GM23338 (cell line): ENCODE measurements at regions not wholly inside any gene's neighbourhood (a gene's known extent, or its start where the extent isn't known, plus 50 kb on each side); places are given as distances from the start of the nearest gene placed in this dataset.

Source experiments
- ATAC-seq: fragments of 200-7000 bp; cut with Tn5 transposase; 3 replicates; pipeline ENCODE4 v1.9.1; 2020
- DNase-seq: peaks from one replicate; pipeline ENCODE4 v3.0.0-alpha.2; 2015; ENCODE audit warnings: low spot score
- H2AFZ ChIP-seq: fragments of 200-600 bp; sonication (generic); 2 replicates; pipeline ENCODE4 v1.8.0; 2016; ENCODE audit warnings: antibody characterized with exemption, mild to moderate bottlenecking, moderate library complexity
- H3F3A ChIP-seq: fragments of 200-600 bp; sonication (generic); replicated peaks from 2 replicates; pipeline ENCODE4 v1.8.0; 2017; ENCODE audit warnings: antibody characterized with exemption, mixed run types, low read depth
- H3K27ac ChIP-seq: fragments of 200-600 bp; sonication (generic); 2 replicates; pipeline ENCODE4 v1.6.1; 2016; ENCODE audit warnings: low read depth
- H3K27me3 ChIP-seq: fragments of 200-600 bp; sonication (generic); 2 replicates; pipeline ENCODE4 v1.8.0; 2016; ENCODE audit warnings: mild to moderate bottlenecking, mixed run types, moderate library complexity; ENCODE audit not compliant: insufficient read depth
- H3K36me3 ChIP-seq: fragments of 200-600 bp; sonication (generic); 2 replicates; pipeline ENCODE4 v1.8.0; 2016; ENCODE audit warnings: mild to moderate bottlenecking; ENCODE audit not compliant: insufficient read depth
- H3K4me1 ChIP-seq: fragments of 200-600 bp; sonication (generic); 2 replicates; pipeline ENCODE4 v1.8.0; 2016; ENCODE audit warnings: mild to moderate bottlenecking, moderate library complexity; ENCODE audit not compliant: insufficient read depth
- H3K4me2 ChIP-seq: fragments of 200-600 bp; sonication (generic); 2 replicates; pipeline ENCODE4 v1.7.1; 2017; ENCODE audit warnings: mixed run types
- H3K4me3 ChIP-seq: fragments of 200-600 bp; sonication (generic); 2 replicates; pipeline ENCODE4 v1.6.1; 2016; ENCODE audit warnings: mixed run types
- H3K79me2 ChIP-seq: fragments of 200-600 bp; sonication (generic); replicated peaks from 2 replicates; pipeline ENCODE4 v1.8.0; 2017; ENCODE audit warnings: mild to moderate bottlenecking; ENCODE audit not compliant: insufficient read depth
- H3K9me2 ChIP-seq: fragments of 200-600 bp; sonication (generic); 2 replicates; pipeline ENCODE4 v1.8.0; 2017; ENCODE audit not compliant: insufficient read depth
- H4K20me1 ChIP-seq: fragments of 200-600 bp; sonication (generic); replicated peaks from 2 replicates; pipeline ENCODE4 v1.8.0; 2017; ENCODE audit warnings: mild to moderate bottlenecking; ENCODE audit not compliant: insufficient read depth
- H3K27ac Mint-ChIP-seq: 2 replicates; pipeline ENCODE4 v1.8.0; 2020; ENCODE audit warnings: inconsistent platforms, mild to moderate bottlenecking, moderate library complexity, mixed read lengths
- H3K27me3 Mint-ChIP-seq: 3 replicates; pipeline ENCODE4 v1.8.0; 2022; ENCODE audit warnings: low read depth, mild to moderate bottlenecking, moderate library complexity, mixed read lengths, inconsistent platforms; ENCODE audit not compliant: insufficient read depth, poor library complexity
- H3K36me3 Mint-ChIP-seq: 3 replicates; pipeline ENCODE4 v1.8.0; 2021; ENCODE audit warnings: low read depth, mild to moderate bottlenecking, inconsistent platforms, moderate library complexity, mixed read lengths
- H3K4me1 Mint-ChIP-seq: 3 replicates; pipeline ENCODE4 v1.8.0; 2020; ENCODE audit warnings: mild to moderate bottlenecking, inconsistent platforms, mixed read lengths
- H3K4me3 Mint-ChIP-seq: 3 replicates; pipeline ENCODE4 v1.8.0; 2021; ENCODE audit warnings: moderate library complexity, mild to moderate bottlenecking, inconsistent platforms, mixed read lengths
- H3K9me3 Mint-ChIP-seq: 3 replicates; pipeline ENCODE4 v1.8.0; 2020; ENCODE audit warnings: moderate library complexity, mild to moderate bottlenecking, inconsistent platforms, mixed read lengths
- CREB1 ChIP-seq: fragments of 250-450 bp; sonication (Bioruptor Pico); IDR thresholded peaks from 2 replicates; pipeline ENCODE4 v1.5.0; 2020; ENCODE audit warnings: low read depth, mild to moderate bottlenecking, moderate library complexity
- ETS1 ChIP-seq: IDR thresholded peaks from 2 replicates; pipeline ENCODE4 v1.6.1; 2016; ENCODE audit warnings: antibody characterized with exemption
- EZH2 ChIP-seq: fragments of 200-600 bp; sonication (generic); IDR thresholded peaks from one replicate; pipeline ENCODE4 v1.8.0; 2017; ENCODE audit warnings: antibody characterized with exemption, mild to moderate bottlenecking, low read depth; ENCODE audit not compliant: unreplicated experiment
- EZH2phosphoT487 ChIP-seq: fragments of 200-600 bp; sonication (generic); IDR thresholded peaks from one replicate; pipeline ENCODE4 v1.8.1; 2018; ENCODE audit warnings: antibody characterized with exemption; ENCODE audit not compliant: unreplicated experiment
- JUNB ChIP-seq: IDR thresholded peaks from one replicate; pipeline ENCODE4 v1.6.1; 2016; ENCODE audit warnings: antibody characterized with exemption; ENCODE audit not compliant: unreplicated experiment
- NANOG ChIP-seq: IDR thresholded peaks from 2 replicates; pipeline ENCODE4 v1.6.1; 2016; ENCODE audit warnings: antibody characterized with exemption, borderline replicate concordance
- POLR2AphosphoS5 ChIP-seq: IDR thresholded peaks from 2 replicates; pipeline ENCODE4 v1.6.1; 2016; ENCODE audit warnings: antibody characterized with exemption, low read depth
- ZNF114 ChIP-seq: fragments of 250-450 bp; sonication (Bioruptor Pico); IDR thresholded peaks from 2 replicates; pipeline ENCODE4 v1.5.0; 2020; ENCODE audit warnings: mild to moderate bottlenecking, moderate library complexity
- ZNF331 ChIP-seq: fragments of 250-450 bp; sonication (Bioruptor Pico); IDR thresholded peaks from 2 replicates; pipeline ENCODE4 v1.5.0; 2020; ENCODE audit warnings: low read depth, mild to moderate bottlenecking, moderate library complexity
- TF ChIP-seq, protein P1 (sequence below), 2 experiments: fragments of 200-600 bp in 1 of 2; sonication (generic) in 1 of 2; conservative IDR thresholded peaks; 2 replicates each; pipeline versions ENCODE4 v1.5.1 to v1.6.1; 2016 to 2017; ENCODE audit warnings: antibody characterized with exemption in 2 of 2, low read depth in 2 of 2, mild to moderate bottlenecking in 2 of 2, moderate library complexity in 1 of 2
- TF ChIP-seq, protein P2 (sequence below): IDR thresholded peaks from one replicate; pipeline ENCODE4 v1.6.1; 2018; ENCODE audit warnings: antibody characterized with exemption; ENCODE audit not compliant: unreplicated experiment

DNA sequence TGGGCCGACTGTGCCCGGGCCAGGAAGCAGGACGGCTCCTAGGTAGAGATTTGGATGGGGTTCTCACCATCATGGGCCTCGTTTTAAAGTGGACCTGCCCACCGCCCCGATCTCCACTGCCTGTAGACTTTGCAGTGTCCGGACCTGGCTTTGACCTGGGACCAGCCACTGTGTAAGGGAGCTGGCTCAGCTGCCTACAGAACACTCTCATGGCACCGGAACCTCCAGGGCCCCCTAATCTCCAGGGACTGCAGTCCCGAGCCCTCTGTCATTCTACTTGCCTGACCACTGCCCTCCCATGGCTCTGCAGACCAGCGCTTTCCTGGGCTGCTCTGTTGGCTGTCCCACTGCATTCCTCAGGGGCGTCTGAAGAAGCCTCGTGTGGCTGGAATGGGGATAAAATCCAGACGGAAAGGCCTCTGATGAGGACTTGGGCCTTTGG is 120.8 kb downstream of the GLI2 start:
- H3K27me3 ChIP-seq: no peaks in the 10 kb centered on the region
- H4K20me1 ChIP-seq: peaks cover 13% of the 10 kb centered on the region
- H3K27ac Mint-ChIP-seq: peak overlapping the region; percentile 43; the same call in 1 of the 2 replicates
- peaks cover 22% of the 10 kb centered on the region for H3K27me3 Mint-ChIP-seq
- DNase-seq (peak; percentile 84), ATAC-seq (peak; percentile 77)
- no peaks in the 10 kb centered on the region; the same call in 2 of the 3 replicates for H3K36me3 Mint-ChIP-seq
- no peak overlapping the region for H2AFZ ChIP-seq
- TF ChIP-seq JUNB (no peak), POLR2AphosphoS5 (no peak), ETS1 (no peak)
- TF ChIP-seq, protein P1, sequence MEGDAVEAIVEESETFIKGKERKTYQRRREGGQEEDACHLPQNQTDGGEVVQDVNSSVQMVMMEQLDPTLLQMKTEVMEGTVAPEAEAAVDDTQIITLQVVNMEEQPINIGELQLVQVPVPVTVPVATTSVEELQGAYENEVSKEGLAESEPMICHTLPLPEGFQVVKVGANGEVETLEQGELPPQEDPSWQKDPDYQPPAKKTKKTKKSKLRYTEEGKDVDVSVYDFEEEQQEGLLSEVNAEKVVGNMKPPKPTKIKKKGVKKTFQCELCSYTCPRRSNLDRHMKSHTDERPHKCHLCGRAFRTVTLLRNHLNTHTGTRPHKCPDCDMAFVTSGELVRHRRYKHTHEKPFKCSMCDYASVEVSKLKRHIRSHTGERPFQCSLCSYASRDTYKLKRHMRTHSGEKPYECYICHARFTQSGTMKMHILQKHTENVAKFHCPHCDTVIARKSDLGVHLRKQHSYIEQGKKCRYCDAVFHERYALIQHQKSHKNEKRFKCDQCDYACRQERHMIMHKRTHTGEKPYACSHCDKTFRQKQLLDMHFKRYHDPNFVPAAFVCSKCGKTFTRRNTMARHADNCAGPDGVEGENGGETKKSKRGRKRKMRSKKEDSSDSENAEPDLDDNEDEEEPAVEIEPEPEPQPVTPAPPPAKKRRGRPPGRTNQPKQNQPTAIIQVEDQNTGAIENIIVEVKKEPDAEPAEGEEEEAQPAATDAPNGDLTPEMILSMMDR (conservative IDR thresholded peaks at IDR 0.05; ENCODE audit: low read depth in 2 of 2): peak; percentile 32 to 34; a peak in 3 of 4 replicates
- no peak overlapping the region for H3K4me2 ChIP-seq
- H3F3A ChIP-seq: peaks cover 11% of the 10 kb centered on the region; the same call in 1 of the 2 replicates
- peaks cover 44% of the 10 kb centered on the region for H3K79me2 ChIP-seq
- H3K4me3 Mint-ChIP-seq: no peak overlapping the region
- H3K4me1 Mint-ChIP-seq: peaks cover 58% of the 10 kb centered on the region
- H3K4me3 ChIP-seq: no peak overlapping the region
- no peaks in the 10 kb centered on the region for H3K9me3 Mint-ChIP-seq
- H3K9me2 ChIP-seq: no peaks in the 10 kb centered on the region
- no peaks in the 10 kb centered on the region for H3K36me3 ChIP-seq
- H3K4me1 ChIP-seq: peaks cover 34% of the 10 kb centered on the region
- H3K27ac ChIP-seq: no peak overlapping the region

DNA sequence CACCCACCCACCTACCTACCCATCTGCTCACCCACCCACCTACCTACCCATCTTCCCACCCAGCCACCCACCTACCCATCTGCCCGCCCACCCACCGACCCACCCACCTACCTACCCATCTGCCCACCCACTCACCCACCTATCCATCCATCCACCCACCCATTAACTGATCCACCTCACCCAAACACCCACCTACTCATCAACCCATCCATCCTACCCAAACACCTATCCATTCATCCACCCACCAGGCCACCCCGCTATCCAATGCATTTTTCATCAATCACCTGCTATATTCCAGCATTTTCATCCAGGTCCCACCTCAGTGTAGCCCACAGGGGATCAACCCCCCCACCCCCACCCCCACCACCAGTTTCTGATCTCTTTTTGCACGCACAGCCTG is 121.8 kb downstream of the GLI2 start:
- DNase-seq (no peak), ATAC-seq (no peak)
- Histone ChIP-seq H3K4me1 (peaks cover 43% of the 10 kb centered on the region), H3K4me2 (no peak overlapping the region), H2AFZ (no peak overlapping the region), H3K4me3 (no peak overlapping the region), H3K9me2 (no peaks in the 10 kb centered on the region), H3F3A (peaks cover 11% of the 10 kb centered on the region; the same call in 1 of the 2 replicates), H4K20me1 (peaks cover 23% of the 10 kb centered on the region), H3K36me3 (no peaks in the 10 kb centered on the region), H3K27ac (no peak overlapping the region), H3K79me2 (peaks cover 49% of the 10 kb centered on the region), H3K27me3 (no peaks in the 10 kb centered on the region)
- no peaks in the 10 kb centered on the region; the same call in 2 of the 3 replicates for H3K36me3 Mint-ChIP-seq
- peaks cover 27% of the 10 kb centered on the region for H3K27me3 Mint-ChIP-seq
- no peak overlapping the region for H3K4me3 Mint-ChIP-seq
- no peak overlapping the region for H3K27ac Mint-ChIP-seq
- H3K9me3 Mint-ChIP-seq: no peaks in the 10 kb centered on the region
- peaks cover 64% of the 10 kb centered on the region for H3K4me1 Mint-ChIP-seq
- TF ChIP-seq ZNF331 (CRISPR knock-in tag): no peak
- TF ChIP-seq NANOG: no peak
- TF ChIP-seq, protein P1 (conservative IDR thresholded peaks at IDR 0.05; ENCODE audit: low read depth in 2 of 2): no peak
- TF ChIP-seq, protein P2, sequence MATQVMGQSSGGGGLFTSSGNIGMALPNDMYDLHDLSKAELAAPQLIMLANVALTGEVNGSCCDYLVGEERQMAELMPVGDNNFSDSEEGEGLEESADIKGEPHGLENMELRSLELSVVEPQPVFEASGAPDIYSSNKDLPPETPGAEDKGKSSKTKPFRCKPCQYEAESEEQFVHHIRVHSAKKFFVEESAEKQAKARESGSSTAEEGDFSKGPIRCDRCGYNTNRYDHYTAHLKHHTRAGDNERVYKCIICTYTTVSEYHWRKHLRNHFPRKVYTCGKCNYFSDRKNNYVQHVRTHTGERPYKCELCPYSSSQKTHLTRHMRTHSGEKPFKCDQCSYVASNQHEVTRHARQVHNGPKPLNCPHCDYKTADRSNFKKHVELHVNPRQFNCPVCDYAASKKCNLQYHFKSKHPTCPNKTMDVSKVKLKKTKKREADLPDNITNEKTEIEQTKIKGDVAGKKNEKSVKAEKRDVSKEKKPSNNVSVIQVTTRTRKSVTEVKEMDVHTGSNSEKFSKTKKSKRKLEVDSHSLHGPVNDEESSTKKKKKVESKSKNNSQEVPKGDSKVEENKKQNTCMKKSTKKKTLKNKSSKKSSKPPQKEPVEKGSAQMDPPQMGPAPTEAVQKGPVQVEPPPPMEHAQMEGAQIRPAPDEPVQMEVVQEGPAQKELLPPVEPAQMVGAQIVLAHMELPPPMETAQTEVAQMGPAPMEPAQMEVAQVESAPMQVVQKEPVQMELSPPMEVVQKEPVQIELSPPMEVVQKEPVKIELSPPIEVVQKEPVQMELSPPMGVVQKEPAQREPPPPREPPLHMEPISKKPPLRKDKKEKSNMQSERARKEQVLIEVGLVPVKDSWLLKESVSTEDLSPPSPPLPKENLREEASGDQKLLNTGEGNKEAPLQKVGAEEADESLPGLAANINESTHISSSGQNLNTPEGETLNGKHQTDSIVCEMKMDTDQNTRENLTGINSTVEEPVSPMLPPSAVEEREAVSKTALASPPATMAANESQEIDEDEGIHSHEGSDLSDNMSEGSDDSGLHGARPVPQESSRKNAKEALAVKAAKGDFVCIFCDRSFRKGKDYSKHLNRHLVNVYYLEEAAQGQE: no peak
- TF ChIP-seq EZH2: no peak
- TF ChIP-seq EZH2phosphoT487: no peak
- TF ChIP-seq CREB1 (CRISPR knock-in tag): no peak
- no peak for TF ChIP-seq POLR2AphosphoS5
- TF ChIP-seq ZNF114 (CRISPR knock-in tag): no peak
